ENCODE measurements at regions not wholly inside any gene's neighbourhood (a gene's known extent, or its start where the extent isn't known, plus 50 kb on each side); places are given as distances from the start of the nearest gene placed in this dataset.

GRCh38 chr1:25103164-25103795 lies 129.0 kb downstream of the SYF2 start:
- FAIRE-seq, result no peak

- FAIRE-seq, result no peak
These were observed 132.0 kb downstream of the SYF2 start for GRCh38 chr1:25100151-25100833.

GRCh38 chr1:25099343-25099951 lies 132.9 kb downstream of the SYF2 start:
- FAIRE-seq, result no peak

GRCh38 chr1:25098717-25099116 lies 133.6 kb downstream of the SYF2 start:
- FAIRE-seq, result no peak

GRCh38 chr1:25096307-25097150 lies 135.8 kb downstream of the SYF2 start:
- FAIRE-seq, result no peak

GRCh38 chr1:25095635-25096200 lies 136.6 kb downstream of the SYF2 start:
- FAIRE-seq, result no peak

- no peak for FAIRE-seq
These were observed 137.3 kb downstream of the SYF2 start for GRCh38 chr1:25094995-25095394.

GRCh38 chr1:25094229-25094628 lies 138.1 kb downstream of the SYF2 start:
- FAIRE-seq, result no peak

- no peak for FAIRE-seq
These were observed 140.6 kb downstream of the SYF2 start for GRCh38 chr1:25091658-25092057.

GRCh38 chr1:25090707-25091422 lies 141.4 kb downstream of the SYF2 start:
- FAIRE-seq, result no peak

GRCh38 chr1:25089772-25090171 lies 142.5 kb downstream of the SYF2 start:
- FAIRE-seq, result no peak

- no peak for FAIRE-seq
These were observed 143.4 kb downstream of the SYF2 start for GRCh38 chr1:25088946-25089345.

GRCh38 chr1:25088180-25088701 lies 144.1 kb downstream of the SYF2 start:
- no peak for FAIRE-seq

- no peak for FAIRE-seq
These were observed 145.7 kb downstream of the SYF2 start for GRCh38 chr1:25086518-25087079.

GRCh38 chr1:25084407-25084806 lies 147.9 kb downstream of the SYF2 start:
- FAIRE-seq, result no peak

GRCh38 chr1:25083481-25084345 lies 148.6 kb downstream of the SYF2 start:
- no peak for FAIRE-seq

- FAIRE-seq, result no peak
These were observed 149.3 kb downstream of the SYF2 start for GRCh38 chr1:25082995-25083394.

- no peak for FAIRE-seq
These were observed 149.9 kb downstream of the SYF2 start for GRCh38 chr1:25082216-25082899.

- no peak for FAIRE-seq
These were observed 150.8 kb downstream of the SYF2 start for GRCh38 chr1:25081496-25081895.
